SH-SY5Y (cell line): ENCODE measurements at regions not wholly inside any gene's neighbourhood (a gene's known extent, or its start where the extent isn't known, plus 50 kb on each side); places are given as distances from the start of the nearest gene placed in this dataset.

Experiments
- GATA2 ChIP-seq: IDR thresholded peaks from 2 replicates; pipeline ENCODE4 v1.6.1; 2011; ENCODE audit warnings: mild to moderate bottlenecking, low read depth, low read length
- GATA3 ChIP-seq: IDR thresholded peaks from 2 replicates; pipeline ENCODE4 v1.6.1; 2011; ENCODE audit warnings: low read depth, mild to moderate bottlenecking, low read length, moderate library complexity

GRCh38 chr1:178628637-178629251, 96.3 kb upstream of the RALGPS2 start:
- TF ChIP-seq GATA2 (no peak), GATA3 (no peak)
